Subcutaneous abdominal adipose tissue (tissue), 5 donors: ENCODE measurements at regions not wholly inside any gene's neighbourhood (a gene's known extent, or its start where the extent isn't known, plus 50 kb on each side); places are given as distances from the start of the nearest gene placed in this dataset.

ENCODE experiments used
- H3K27ac ChIP-seq: one replicate; pipeline ENCODE4 v1.7.0; 2013; ENCODE audit warnings: low read depth, mild to moderate bottlenecking, inconsistent platforms, low read length, moderate library complexity
- H3K27me3 ChIP-seq, 5 donors: one replicate each; pipeline ENCODE4 v1.7.0; 2013; ENCODE audit warnings: low read length in 5 of 5, inconsistent platforms in 1 of 5; ENCODE audit not compliant: control insufficient read depth in 5 of 5, insufficient read depth in 4 of 5
- H3K36me3 ChIP-seq, 5 donors: one replicate each; pipeline ENCODE4 v1.7.0; 2013; ENCODE audit warnings: low read length in 5 of 5; ENCODE audit not compliant: control insufficient read depth in 5 of 5, insufficient read depth in 5 of 5
- H3K4me1 ChIP-seq, 5 donors: one replicate each; pipeline ENCODE4 v1.7.0; 2013; ENCODE audit warnings: low read length in 5 of 5, mild to moderate bottlenecking in 3 of 5, moderate library complexity in 1 of 5; ENCODE audit not compliant: control insufficient read depth in 5 of 5, insufficient read depth in 5 of 5
- H3K4me3 ChIP-seq, 5 donors: one replicate each; pipeline ENCODE4 v1.7.0; 2013; ENCODE audit warnings: low read length in 5 of 5, low read depth in 1 of 5
- H3K9ac ChIP-seq, 5 donors: one replicate each; pipeline ENCODE4 v1.7.0; 2013; ENCODE audit warnings: low read length in 5 of 5, mild to moderate bottlenecking in 4 of 5, moderate library complexity in 3 of 5
- H3K9me3 ChIP-seq, 5 donors: one replicate each; pipeline ENCODE4 v1.7.0; 2013; ENCODE audit warnings: low read length in 5 of 5; ENCODE audit not compliant: control insufficient read depth in 5 of 5
- donor health status: healthy.
- donor health status: healthy.
- donor health status: healthy.
- donor health status: healthy.
- donor health status: healthy.

DNA sequence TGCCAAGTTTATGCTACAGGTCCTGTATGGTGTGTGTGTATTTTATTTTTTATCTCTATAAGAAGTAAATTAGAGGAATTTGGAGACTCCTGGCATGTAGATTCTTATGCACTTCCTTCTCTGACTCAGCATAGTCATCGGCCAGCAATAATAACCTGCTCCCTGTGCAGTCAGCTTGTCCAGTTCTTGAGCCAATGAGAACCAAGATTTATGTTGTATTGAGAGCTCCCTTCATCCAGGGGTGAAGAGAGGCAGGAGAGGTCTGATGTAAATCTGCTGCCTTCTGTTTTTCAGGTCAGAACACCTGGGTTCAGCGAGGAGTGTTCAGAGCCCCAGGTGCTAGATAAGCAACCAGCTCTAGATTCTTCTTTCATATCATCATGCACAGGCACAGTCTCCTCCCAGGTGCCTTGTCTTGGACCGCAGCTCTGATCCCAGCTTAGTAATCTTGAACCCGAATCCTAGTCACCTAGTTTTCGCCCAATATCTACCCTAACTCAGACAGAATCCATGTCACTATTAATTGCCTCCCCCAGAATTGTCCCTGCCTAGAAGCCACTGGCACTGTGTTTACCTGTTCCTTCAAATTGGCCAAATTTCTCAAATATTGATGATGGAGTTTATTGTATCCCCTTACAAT is 328.2 kb upstream of the NCAM1 start:
- Histone ChIP-seq H3K27me3 (peaks cover 0 to 9% (median 5%) of the 10 kb centered on the region in 5 donors), H3K4me1 (peaks cover 0 to 9% (median 7%) of the 10 kb centered on the region in 5 donors), H3K27ac (no peak overlapping the region), H3K9me3 (no peaks in the 10 kb centered on the region), H3K9ac (no peak overlapping the region), H3K4me3 (no peak overlapping the region), H3K36me3 (no peaks in the 10 kb centered on the region)

DNA sequence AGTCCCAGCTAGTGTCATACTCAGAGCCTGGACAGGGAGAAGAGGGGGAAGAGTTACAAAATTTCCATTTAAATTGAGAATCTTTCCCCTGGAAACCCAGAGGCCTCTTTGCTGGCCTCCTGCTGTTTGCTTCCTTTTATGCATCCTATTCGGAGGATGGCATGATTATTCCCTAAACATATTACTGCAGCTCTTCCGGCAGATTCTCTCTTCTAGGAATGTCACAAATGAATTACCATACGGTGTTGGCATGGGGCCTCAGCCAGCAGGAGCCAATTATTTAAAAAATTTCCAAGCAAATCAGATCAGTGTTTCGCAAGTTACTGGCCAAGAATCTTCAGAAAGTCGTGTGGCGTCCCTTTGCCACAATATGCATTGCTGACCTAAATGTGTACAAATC is 326.7 kb upstream of the NCAM1 start:
- Histone ChIP-seq H3K9ac (no peak overlapping the region), H3K27ac (no peak overlapping the region), H3K4me1 (peaks cover 0 to 9% (median 7%) of the 10 kb centered on the region in 5 donors), H3K36me3 (no peaks in the 10 kb centered on the region), H3K4me3 (no peak overlapping the region), H3K9me3 (peaks cover 3 to 8% (median 4%) of the 10 kb centered on the region in 5 donors), H3K27me3 (peaks cover 0 to 9% (median 5%) of the 10 kb centered on the region in 5 donors)

DNA sequence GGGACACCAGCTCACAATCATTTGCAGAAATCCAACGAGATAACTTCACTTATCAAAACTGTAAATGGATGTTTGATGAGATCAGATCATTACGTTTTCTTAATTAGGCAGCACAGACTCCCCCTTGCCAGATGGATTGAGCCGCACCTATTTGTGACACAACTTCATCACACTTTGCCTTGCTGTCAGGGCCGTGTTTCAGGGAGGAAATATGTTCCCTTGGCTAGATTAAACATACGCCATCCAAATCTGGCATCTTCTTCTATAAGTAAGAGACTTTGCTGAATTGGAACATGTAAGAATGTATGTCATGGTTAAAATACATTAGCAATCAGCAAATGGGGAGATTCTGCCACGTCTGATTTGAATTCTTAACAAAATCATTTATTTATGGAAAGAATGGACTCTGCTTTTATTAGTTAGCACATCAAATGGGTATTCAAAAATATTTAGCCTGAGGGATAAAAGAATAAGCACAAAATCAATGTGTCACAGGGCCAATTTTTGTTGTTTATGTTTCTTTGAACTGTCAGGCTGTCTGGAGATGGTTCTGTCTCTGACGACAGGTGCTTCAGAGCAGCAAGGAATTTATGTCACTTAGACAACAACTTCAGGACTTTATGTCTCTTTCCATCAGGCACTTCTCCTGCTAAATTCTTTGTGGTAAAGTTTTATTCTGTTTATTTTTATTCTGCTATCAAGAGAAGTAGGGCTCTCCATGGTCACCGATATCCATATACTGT is 326.1 kb upstream of the NCAM1 start:
- Histone ChIP-seq H3K9ac (no peak overlapping the region), H3K4me3 (no peak overlapping the region), H3K27ac (no peak overlapping the region)

DNA sequence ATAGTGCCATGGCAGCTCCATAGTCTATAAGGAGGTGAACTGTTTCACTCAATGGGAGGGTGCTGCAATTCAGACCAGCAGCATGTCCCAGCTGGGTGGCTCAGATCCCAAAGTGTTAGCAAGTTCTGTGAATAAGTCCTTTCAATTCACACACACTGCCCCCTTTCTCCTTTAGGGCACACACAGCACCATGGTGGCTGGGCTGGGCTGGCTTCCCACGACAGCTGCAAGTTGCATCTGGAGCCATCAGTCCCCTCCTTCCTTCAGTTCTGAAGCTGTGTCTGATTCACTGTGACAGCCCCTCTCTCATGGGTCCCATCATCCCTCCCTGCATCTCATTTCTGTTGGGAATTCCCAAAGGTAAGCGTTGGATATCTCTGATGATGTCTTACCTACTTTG is 324.1 kb upstream of the NCAM1 start:
- Histone ChIP-seq H3K9me3 (peaks cover 4 to 24% (median 14%) of the 10 kb centered on the region in 5 donors), H3K4me1 (peaks cover 0 to 9% (median 5%) of the 10 kb centered on the region in 5 donors), H3K9ac (no peak overlapping the region), H3K27ac (no peak overlapping the region), H3K4me3 (no peak overlapping the region), H3K27me3 (peaks cover 0 to 7% (median 5%) of the 10 kb centered on the region in 5 donors), H3K36me3 (no peaks in the 10 kb centered on the region)

More for the DNA sequence above, 326.1 kb upstream of the NCAM1 start:
- Histone ChIP-seq H3K4me1 (peaks cover 0 to 9% (median 7%) of the 10 kb centered on the region in 5 donors), H3K27me3 (peaks cover 0 to 7% (median 5%) of the 10 kb centered on the region in 5 donors), H3K9me3 (peaks cover 4 to 14% (median 9%) of the 10 kb centered on the region in 5 donors), H3K36me3 (no peaks in the 10 kb centered on the region)

DNA sequence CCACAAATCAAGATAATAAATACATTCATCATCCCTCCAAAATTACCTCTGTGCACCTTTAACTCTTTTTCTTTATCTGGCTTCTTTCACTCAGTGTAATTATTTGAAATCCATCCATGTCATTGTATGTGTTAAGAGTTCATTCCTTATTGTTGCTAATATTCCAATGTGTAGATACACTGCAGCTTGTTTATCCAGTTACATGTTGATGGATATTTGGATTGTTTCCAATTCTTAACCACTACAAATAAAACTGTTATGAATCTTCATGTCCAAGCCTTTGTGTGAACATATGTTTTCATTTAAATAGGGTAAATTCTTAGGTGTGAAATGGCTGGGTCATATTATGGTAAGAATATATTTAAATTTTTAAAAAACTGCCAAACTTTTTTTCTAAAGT is 323.3 kb upstream of the NCAM1 start:
- H3K9me3 ChIP-seq, result peaks cover 4 to 24% (median 14%) of the 10 kb centered on the region in 5 donors
- H3K36me3 ChIP-seq, result no peaks in the 10 kb centered on the region
- H3K27ac ChIP-seq, result no peak overlapping the region
- H3K9ac ChIP-seq, result no peak overlapping the region
- H3K27me3 ChIP-seq, result peaks cover 0 to 7% (median 5%) of the 10 kb centered on the region in 5 donors
- peaks cover 0 to 9% (median 5%) of the 10 kb centered on the region in 5 donors for H3K4me1 ChIP-seq
- H3K4me3 ChIP-seq, result no peak overlapping the region

DNA sequence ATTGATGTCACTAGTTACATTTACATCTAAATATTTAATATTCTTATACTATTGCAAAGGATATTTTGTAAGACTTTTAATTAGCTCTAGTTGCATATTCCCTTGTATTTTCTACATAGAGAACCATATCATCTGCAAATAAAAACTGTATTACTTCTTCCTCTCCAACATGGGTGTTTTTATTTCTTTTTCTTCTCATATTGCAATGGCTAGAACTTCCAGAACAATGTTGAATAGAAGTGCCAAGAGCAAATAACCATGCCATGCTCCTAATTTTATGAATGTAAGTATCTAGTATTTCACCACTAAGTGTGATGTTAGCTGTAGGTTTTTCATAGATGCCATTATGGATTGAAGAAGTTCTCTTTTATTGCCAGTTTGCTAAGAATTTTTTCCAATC is 321.8 kb upstream of the NCAM1 start:
- Histone ChIP-seq H3K4me3 (no peak overlapping the region), H3K27me3 (peaks cover 0 to 7% (median 5%) of the 10 kb centered on the region in 5 donors), H3K36me3 (no peaks in the 10 kb centered on the region), H3K9me3 (peaks cover 4 to 24% (median 14%) of the 10 kb centered on the region in 5 donors), H3K9ac (no peak overlapping the region), H3K4me1 (peaks cover 0 to 7% (median 4%) of the 10 kb centered on the region in 5 donors), H3K27ac (no peak overlapping the region)

DNA sequence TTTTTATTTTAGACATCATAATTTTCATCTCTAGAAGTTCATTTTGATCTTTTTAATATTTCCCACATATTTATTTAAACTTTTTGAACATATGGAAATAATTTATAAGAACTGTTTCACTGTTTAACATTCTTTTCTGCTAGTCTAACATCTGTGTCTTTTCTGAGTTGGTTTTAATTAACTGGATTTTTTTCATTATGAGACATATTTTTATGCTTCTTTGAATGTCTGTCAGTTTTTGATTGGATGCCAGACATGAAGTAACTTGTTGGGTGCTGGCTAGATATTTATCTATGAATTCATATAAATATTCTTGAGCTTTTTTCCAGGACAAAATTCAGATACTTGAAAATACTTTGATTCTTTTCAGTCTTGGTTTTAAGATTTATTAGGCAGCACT is 317.8 kb upstream of the NCAM1 start:
- H3K4me1 ChIP-seq, result no peaks in the 10 kb centered on the region
- H3K27me3 ChIP-seq, result peaks cover 0 to 3% (median 0%) of the 10 kb centered on the region in 5 donors
- H3K36me3 ChIP-seq, result no peaks in the 10 kb centered on the region
- H3K4me3 ChIP-seq, result no peak overlapping the region
- H3K27ac ChIP-seq, result no peak overlapping the region
- peaks cover 4 to 25% (median 14%) of the 10 kb centered on the region in 5 donors for H3K9me3 ChIP-seq
- H3K9ac ChIP-seq, result no peak overlapping the region

DNA sequence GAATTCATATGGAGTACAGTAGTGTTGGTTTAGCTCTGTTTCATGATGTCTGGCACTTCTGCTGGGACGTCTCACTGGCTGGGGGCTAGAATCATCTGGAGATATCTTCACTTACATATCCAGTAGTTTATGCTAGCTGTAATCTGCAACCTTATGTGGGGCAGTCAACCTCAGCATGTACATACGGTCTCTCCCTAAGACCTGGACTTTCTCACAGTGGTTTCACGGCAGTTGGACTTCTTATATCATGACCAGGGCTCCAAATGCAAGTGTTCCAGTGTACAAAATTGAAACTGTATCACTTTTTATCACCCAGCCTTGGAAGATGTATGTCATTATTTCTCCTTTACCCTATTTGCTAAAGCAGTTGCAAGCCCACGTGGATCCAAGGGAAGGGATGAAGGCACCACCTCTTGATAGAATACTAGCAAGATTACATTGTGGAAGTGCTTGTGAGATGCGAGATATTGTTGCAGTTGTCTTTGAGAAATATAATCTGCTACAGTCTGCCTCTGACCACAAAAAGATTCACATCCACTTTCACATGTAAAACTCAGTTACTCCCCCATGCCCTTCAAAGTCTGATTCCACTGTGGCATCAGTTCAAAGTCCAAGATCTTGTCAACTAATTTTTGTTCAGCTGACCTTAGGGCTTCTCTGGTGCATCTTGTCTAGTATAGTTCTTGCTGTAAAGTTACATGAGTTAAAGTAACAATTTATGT is 316.6 kb upstream of the NCAM1 start:
- H3K4me1 ChIP-seq, result no peaks in the 10 kb centered on the region
- no peak overlapping the region for H3K27ac ChIP-seq
- H3K9ac ChIP-seq, result no peak overlapping the region
- no peaks in the 10 kb centered on the region for H3K36me3 ChIP-seq
- H3K27me3 ChIP-seq, result peaks cover 0 to 3% (median 0%) of the 10 kb centered on the region in 5 donors
- H3K9me3 ChIP-seq, result peaks cover under 1 to 17% (median 10%) of the 10 kb centered on the region in 5 donors
- H3K4me3 ChIP-seq, result no peak overlapping the region

DNA sequence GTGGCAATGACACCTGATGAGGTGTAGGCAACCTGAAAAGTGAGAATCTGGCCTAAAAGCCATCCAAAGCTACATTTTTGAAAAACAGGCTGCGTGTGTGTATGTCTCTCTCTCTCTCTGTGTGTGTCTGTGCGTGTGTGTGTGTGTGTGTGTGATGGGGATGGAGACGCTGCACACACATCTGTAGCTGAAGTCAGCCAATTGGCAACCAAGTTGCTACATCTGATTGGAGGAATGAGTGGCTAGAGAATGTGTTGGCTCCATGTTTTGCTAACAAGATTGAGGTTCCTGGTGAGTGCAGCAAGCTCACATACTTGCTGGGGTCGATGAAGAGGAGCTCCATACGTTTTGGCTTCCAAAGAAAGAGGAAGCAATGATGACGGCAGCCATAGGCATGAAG is 311.4 kb upstream of the NCAM1 start:
- Histone ChIP-seq H3K9me3 (peaks cover 0 to 5% (median 0%) of the 10 kb centered on the region in 5 donors), H3K9ac (no peak overlapping the region), H3K4me3 (no peak overlapping the region), H3K27me3 (peaks cover 0 to 3% (median 0%) of the 10 kb centered on the region in 5 donors), H3K36me3 (no peaks in the 10 kb centered on the region), H3K27ac (no peak overlapping the region), H3K4me1 (peaks cover 0 to under 1% (median 0%) of the 10 kb centered on the region in 5 donors)
